NCI-H2171 treated with DMSO at 0.1 percent for 48 hours (cell line): ENCODE measurements at regions not wholly inside any gene's neighbourhood (a gene's known extent, or its start where the extent isn't known, plus 50 kb on each side); places are given as distances from the start of the nearest gene placed in this dataset.
"Not testable (repeated sequence)": the region's sequence is repeated elsewhere in the genome, so short reads cannot be mapped to it uniquely, and the experiment has no call there.

Source experiments
- DNase-seq: peaks from one replicate; lab custom pipeline; 2025; lab: John Stamatoyannopoulos, UW

DNA sequence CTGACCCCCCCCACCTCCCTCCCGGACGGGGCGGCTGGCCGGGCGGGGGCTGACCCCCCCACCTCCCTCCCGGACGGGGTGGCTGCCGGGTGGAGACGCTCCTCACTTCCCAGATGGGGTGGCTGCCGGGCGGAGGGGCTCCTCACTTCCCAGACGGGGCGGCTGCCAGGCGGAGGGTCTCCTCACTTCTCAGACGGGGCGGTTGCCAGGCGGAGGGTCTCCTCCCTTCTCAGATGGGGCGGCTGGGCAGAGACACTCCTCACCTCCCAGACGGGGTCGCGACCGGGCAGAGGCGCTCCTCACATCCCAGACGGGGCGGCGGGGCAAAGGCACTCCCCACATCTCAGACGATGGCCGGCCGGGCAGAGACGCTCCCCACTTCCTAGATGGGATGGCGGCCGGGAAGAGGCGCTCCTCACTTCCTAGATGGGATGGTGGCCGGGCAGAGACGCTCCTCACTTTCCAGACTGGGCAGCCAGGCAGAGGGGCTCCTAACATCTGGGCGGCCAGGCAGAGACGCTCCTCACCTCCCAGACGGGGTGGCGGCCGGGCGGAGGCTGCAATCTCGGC, 597.6 kb downstream of the ZEB2 start:
- DNase-seq: not testable (repeated sequence)

DNA sequence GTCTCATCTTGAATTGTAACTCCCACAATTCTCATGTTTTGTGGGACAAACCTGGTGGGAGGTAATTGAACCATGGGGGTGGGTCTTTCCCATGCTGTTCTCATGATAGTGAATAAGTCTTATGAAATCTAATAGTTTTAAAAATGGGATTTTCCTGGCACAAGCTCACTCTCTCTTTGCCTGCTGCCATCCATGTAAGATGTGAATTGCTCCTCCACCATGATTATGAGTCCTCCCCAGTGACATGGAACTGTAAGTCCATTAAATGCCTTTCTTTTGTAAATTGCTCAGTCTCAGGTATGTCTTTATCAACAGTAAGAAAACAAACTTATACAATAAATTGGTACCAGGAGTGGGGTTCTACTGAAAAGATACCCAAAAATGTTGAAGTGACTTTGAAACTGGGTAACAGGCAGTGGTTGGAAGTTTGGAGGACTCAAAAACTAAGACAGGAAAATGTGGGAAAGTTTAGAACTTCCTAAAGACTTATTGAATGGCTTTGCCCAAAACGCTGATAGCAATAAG, 601.4 kb downstream of the ZEB2 start:
- no peak for DNase-seq

DNA sequence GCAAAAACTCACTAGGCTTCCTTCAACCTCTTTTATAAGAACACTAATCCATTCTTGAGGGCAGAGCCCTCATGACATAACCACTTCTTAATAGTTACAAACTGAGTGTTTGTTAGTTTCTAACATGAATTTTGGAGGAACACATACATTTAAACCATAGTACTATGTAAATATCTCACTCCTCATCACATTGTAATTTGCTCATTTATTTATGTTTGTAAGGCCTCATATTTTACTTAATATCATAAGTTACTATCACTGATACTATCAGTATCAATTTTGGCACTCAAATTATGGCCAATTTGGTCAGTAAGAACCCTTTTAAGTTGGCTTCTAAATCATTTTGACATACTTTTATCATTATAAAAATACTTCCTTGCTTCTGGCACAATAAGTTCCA, 603.1 kb downstream of the ZEB2 start:
- DNase-seq: no peak

DNA sequence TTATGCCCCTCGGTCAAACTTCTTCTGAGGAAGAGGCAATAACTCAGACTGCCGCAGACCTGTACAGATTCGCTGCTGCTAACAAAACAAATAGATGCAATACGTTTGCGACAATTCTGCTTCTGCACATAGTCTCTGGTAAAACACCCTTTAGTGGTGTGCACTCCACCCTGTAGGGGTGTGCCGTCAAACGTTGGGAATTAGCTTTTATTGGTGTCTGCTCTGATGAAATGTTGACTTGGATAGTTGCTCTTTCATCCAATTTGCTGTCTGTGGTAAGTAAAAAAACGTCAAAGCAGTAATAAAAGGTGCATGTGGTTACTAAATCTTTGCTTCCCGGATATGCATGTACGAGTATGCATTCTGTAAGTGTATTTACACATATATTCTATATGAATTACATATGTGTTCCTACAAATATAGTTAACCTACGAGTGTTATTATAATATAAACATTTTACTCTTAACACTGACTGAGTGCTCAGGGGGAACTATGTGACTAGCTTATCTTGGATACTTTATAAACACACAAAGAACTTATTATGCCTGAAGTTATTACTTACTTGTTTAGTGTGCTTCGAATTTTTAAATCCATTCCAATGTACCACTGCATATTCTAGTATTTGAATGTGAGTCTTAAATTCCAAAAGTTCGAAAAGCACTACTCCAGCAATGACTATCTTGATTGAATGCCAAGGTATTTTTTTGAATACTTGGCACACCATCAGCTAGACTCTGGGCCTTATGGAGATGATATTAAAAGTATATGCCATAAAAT, 610.2 kb downstream of the ZEB2 start:
- no peak for DNase-seq

DNA sequence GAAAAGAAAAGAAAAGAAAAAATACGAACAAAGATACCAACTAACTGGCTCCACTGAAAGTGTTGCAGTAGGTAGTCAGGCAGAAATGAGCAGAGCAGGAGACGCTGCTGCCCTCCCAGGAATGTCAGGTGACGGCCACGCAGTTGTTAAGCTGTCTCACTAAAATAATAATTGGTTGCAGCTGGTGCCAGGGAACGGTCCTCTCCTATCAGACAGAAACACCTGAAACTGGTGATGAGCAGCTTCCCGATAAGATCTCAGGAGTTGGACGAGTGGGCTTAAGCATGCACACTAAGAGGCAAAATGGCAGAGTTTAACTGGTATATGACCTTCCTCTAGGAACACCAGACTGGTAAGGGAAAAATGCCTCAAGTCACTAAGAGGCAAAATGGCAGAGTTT, 611.1 kb downstream of the ZEB2 start:
- DNase-seq: no peak

DNA sequence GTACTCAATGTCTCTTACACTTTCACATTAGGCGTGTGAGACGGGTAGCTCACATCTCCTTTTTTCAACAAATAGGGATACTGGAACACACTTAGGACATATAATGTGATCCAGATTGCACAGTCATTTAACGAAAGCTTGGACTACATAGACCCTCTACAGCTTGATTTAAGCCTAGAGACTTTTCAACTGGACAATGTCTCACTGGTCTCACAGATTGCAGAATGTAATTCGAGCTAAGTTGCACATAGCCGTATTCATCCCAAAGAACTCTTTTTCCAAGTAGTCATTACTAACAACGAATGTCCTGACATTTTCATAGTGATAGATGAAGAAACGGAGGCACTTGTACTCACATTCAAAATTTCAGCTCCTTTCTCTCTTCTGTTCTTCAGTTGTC, 612.1 kb downstream of the ZEB2 start:
- no peak for DNase-seq

DNA sequence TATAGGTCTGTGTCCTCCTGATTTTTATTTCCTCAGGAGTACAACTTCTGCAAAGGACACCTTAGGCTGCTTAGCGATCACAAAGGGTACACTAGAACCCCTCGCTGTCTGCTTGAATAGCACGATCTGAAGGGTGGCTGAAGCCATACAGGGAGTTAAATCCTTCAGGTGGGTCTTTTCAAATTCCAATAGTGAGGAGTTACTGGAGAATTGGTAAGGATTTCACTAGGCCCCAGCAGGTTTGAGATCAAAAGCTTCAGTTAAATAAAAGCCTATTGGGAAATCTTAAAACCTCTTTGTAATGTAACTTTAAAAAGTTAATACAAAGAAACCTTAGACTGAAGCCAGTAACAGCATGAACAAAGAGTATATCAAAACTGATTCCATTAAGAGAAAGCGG, 613.1 kb downstream of the ZEB2 start:
- no peak for DNase-seq

DNA sequence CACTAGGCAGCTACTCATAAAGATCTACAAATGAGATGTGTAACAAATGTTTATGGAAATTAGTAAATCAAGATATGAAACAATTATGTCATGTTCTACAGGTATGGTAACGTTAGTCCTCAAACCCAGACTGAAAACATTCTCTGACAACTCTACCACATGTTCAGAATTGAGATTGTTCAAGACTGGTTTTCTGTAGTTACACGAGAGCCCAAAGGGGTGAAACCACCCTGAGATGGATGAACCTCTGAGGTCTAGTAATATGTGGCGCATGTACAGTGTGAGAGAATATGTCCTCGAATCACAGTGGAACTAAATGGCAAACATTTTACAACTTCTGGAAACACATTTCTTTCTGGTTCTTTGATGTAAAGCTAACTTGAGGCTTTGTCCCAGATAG, 614.3 kb downstream of the ZEB2 start:
- DNase-seq: no peak

DNA sequence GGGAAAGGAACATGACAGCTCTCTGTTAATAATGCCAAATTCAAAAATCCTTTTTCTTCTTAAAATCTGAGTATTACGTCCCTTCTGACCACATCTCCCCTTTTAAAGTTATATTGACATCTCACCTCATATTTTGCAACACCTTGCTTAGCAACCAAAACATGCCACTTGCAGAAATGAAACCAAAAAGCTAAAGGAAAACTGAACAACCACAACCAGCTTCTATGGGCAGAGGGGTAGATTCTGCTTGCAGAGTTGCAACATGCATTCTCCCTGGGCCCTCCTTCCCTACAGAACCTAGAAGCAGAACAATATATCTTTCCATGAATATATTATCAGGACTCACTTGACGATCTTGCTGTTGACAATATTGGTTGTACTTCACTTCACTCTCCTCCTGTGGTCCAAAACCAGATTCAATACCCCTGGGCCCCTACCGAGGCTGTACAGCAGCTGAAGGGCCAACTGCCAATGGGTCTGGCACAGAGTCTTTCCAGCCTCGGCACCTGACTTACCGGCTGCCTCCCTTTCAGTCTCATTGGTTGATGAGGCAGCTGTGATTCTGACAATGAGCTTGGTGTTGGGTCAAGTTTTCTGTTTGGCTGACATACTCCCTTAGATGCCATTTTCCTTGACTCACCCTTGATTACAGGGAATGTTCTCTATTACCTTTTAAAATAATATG, 616.6 kb downstream of the ZEB2 start:
- DNase-seq: no peak

DNA sequence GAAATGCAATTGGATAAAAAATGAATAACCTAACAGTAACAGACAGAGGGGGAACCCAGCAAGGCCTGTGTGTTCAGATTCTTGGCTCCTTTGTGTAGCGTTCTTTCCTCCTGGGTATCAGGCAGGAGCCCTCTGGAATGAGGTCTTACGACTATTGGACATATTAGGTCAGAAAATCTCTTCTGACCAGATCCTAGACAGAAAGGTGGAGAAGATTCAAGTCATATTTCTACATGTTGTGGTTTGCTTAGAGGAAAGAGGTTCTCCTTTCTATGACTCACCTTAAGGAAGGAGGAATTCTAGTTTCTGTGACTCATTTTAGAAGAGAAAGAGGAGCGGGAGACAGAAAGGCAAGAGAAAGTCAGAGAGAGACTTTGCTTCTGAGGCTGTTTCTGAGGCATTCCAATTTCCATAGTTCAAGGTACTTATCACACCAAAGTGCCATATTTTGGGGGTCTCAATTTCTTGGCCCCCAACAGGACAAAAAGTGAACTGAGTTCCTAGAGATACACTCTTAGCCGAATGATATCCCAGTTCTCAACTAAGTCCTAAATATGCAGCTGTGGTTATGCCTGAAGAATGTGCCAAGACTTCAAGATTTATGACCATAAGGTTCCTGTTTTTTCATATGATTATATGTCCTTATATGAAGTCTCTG, 618.6 kb downstream of the ZEB2 start:
- no peak for DNase-seq

DNA sequence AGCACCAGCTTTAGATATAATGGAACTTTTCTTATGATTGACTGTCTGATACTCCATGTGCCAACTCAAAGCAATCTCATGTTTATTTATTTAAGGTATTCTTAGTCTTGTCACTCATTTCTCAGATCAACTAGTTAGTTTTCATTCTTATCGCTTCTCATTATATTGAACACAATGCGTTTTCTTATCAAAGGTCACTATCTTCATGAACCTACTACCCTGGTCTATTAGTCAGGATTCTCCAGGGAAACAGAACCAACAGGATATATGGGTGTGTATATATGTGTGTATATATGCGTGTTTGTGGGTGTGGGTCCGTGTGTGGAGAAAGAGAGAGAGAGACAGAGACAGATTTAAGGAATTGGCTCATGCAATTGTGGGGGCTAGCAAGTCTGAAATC, 619.9 kb downstream of the ZEB2 start:
- DNase-seq: no peak

DNA sequence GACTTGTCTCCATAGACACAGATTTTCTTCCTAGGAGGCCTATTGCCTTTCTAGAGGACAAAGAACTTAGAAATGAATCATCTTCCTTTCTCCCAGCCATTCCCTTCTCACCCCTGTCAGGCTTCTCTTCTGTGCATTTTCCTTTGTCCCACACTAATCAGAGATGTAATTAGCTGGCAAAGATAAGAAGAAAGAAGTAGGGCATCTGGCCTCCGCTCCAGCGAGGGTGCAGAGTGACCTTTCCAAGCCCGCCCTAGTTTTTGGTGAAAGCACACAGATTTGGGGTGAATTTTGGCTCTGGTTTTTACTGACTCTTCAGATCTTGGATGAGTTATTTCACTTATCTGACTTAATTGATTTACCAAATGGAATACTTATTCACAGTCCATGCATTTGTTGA, 626.5 kb downstream of the ZEB2 start:
- no peak for DNase-seq

DNA sequence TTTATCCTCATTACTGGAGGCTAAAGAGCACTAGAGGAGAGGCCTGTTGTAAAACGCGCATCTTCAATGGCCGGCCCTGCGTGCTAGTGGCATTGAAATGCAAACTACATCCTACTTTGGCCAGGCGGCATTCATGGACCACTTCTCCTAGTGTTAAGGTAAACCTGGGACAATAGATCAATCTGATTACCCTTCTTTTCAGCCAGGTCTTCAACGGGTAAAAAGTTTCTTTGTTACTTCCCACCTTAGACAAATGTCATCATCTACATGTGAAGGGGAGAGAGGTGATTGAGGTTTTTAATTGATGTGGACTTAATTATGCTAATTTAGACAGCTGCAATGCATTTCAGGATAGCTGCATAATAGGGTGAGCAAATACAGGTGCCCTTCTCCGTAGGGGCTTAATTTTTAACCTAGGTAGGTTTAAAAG, 628.0 kb downstream of the ZEB2 start:
- DNase-seq: no peak

DNA sequence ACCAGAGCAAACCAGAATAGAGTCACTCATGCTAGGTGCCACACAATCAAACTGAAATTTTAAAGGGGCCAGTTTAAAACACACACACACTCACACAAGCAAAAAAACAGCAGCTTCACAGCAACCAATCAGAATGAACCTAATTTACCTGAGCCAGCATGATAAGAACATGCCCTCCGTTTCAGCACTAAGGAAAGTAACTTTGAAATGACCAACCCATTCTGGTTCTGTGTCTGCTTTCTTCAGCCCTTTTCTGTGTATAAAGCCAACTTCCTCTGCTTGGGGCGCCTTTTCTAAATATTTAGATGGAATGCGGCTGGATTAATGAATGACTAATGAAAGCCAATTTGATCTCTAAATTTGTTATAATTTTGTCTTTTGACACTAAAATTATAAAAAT, 629.1 kb downstream of the ZEB2 start:
- DNase-seq: no peak

DNA sequence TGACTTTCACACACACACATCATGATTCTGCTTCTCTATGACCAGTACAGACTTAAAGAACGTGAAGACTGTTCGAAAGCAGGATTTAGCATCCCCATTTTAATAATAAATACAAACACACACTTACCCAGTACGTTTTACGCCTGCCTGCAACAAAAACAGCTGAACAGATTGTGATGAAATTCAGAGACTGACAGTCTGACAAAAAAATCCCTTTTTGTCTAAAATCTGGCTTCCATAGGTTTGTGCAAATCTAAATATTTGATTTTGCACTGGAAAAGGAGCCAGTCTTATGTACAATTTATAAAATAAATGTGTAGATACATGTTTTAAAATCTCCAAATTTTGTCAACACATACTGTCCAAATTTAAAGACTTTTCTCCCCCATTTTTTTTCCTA, 630.7 kb downstream of the ZEB2 start:
- no peak for DNase-seq

DNA sequence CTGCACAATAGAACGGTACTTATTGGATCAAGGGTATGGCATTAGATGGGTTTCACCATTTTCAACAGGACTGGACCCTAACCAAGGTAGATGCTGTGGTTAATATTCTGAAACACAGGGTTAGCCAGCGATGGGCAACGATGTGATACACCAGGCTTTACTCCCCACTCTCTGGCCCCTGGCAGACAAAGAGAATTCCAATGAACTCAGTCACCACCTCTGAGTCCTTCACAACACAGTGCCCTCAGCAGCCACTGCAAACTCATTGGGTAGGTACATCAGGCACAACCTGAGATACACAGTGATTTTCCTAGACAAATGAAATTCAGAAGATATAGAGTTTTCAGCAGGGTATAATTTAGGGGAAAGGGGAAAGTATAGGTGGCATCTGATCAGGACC, 634.5 kb downstream of the ZEB2 start:
- no peak for DNase-seq

DNA sequence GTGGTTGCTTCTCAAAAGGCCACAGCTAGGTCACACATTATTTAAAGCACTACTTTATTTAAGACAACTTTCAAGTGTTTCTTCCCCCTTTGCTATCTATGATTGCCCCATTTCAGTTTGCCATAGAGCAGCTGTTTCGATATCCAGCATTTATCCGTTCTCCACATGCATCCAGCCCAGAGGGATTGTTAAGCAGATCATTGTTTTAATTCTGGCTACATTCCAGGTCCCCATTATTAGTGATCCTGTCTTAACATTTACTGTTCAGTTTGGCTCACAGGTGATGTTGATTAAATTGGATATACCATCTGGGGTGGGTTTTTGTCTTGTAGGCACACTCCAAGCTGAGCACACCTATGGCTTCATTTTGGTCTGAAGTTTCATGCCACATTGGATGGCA, 638.7 kb downstream of the ZEB2 start:
- peak; percentile 98 for DNase-seq

DNA sequence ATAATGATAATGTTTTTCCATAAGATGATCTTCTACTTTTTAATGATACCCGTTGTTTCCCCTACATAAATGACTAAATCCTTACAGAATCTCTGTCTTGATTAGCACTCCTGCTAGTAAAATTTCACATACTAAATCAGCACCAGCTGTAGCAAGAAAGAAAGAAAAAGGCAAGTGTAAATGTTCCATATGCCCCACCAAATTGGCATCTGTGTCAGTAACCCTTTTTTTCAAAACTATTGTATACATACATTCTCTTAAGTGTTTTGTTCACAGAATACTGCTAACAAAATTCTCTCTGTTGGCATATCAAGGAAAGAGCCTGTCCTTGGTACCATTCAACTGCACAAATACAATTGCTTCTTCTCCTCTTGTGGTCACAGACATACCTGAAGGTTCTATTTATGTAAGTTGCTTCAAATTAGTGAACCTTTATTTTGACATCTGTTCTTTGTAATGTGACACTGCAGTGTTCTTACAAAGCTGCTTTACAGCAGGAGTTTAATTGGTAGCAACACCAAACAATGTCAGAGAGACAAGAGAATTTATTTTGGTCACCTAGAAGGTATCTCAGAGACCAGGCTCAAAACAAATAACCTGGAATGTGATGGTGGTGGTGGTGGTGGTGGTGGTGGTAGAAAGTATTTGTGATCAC, 641.9 kb downstream of the ZEB2 start:
- DNase-seq: peak; percentile 96

DNA sequence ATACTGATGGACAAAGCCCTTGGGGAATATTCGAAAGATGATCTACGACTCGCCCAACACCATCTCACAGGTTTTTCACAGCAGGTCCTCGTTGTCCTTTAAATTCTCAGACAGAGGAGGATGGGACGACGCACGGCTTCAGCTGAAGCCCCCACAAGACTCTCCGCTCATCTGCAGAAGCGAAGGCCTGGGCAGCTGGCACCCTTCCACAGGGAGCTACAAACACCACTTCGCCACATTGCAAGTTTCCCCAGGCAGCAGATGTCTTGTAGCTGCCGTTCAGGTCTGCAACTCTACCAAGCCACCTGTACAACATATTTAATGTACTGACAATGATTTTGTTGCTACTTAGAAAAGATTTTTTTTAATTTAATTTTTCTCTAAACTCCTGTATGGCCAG, 642.9 kb downstream of the ZEB2 start:
- DNase-seq: peak; percentile 96

DNA sequence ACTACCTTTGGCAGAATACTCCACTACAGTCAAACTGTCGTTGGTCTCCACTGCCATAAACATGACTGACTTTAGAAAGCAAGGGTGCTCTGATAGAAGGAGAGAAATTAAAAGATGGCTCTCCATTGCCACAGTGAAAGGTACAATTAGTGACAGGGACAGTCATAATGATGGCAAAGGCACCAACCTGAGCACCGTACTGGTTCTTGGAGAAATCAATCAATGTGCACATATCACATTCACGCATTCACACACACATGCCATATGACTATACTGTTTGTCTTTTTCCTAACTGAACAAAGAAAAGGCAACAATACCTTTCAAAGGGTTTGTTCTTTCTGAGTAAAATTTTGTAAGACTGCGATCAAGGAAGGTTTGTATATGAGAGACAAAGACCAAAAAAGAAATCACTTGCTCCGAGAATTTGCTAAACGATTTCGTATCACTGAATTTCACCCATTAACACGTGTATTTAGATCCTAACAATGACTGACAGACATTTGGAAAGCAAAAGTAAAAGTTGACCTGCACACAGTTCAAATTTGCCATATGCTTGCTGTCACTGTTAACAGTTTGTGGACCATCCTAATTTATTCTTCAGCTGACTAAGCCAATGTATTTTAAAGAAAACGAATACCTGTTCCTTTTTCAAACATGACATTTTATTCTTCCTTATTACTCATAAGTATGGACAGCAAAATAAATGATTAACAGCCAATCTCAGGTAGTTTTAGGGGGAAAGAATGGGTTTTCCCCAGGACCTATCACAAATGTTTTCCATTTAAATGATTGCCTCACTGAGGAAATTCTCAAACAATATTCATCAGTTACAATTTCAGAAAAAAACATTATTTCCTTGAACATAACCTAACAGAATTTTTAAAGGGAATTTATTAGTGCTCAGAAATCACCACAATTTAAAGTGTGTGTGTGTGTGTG, 644.4 kb downstream of the ZEB2 start:
- no peak for DNase-seq

DNA sequence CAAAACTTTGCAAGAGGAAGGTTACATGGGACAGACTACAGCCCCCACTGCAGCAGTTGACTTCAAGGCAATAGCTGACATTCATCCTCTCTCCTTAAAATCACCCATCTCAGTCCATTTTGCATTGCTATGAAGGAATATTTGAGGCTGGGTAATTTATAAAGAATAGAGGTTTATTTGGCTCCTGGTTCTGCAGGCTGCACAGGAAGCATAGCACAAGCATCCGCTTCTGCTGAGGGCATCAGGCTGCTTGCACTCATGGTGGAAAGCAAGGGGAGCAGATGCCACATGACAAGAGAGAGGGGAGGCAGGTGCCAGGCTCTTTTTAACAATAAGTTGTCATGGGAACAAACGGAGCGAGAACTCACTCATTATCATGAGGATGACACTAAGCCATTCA, 646.0 kb downstream of the ZEB2 start:
- no peak for DNase-seq
